ENCODE measurements at regions not wholly inside any gene's neighbourhood (a gene's known extent, or its start where the extent isn't known, plus 50 kb on each side); places are given as distances from the start of the nearest gene placed in this dataset.

- ATAC-seq: no peak
- H3K9me3 ChIP-seq: no peaks in the 10 kb centered on the region
- H3K36me3 ChIP-seq: no peaks in the 10 kb centered on the region
- no peaks in the 10 kb centered on the region for H3K27me3 ChIP-seq
- no peak overlapping the region for H3K4me3 ChIP-seq
- intact Hi-C loops (cut with DNase I; ENCODE audit: low total_unique reads): no loop called here
- no peak for DNase-seq
- no peak overlapping the region for H3K27ac ChIP-seq
- in situ Hi-C loops (cut with MboI; ENCODE audit: low sequenced_read_pairs in 4 of 4): no loop called here
- no peaks in the 10 kb centered on the region for H3K4me1 ChIP-seq
- TF ChIP-seq CTCF (IDR thresholded peaks at IDR 0.05 in 4 of 5, conservative IDR thresholded peaks at IDR 0.05 in 1 of 5) (no peak), POLR2A (IDR thresholded peaks at IDR 0.05) (no peak)
Measured at GRCh38 chr7:38060116-38060515, 117.9 kb upstream of the STARD3NL start.

- Histone ChIP-seq H3K36me3 (no peaks in the 10 kb centered on the region), H3K9me3 (no peaks in the 10 kb centered on the region), H3K4me3 (no peak overlapping the region), H3K27ac (no peak overlapping the region), H3K4me1 (no peaks in the 10 kb centered on the region), H3K27me3 (no peaks in the 10 kb centered on the region)
- ATAC-seq (no peak), DNase-seq (no peak)
- intact Hi-C loops (cut with DNase I; ENCODE audit: low total_unique reads) (no loop called here), in situ Hi-C loops (cut with MboI; ENCODE audit: low sequenced_read_pairs in 4 of 4) (no loop called here)
- TF ChIP-seq POLR2A (IDR thresholded peaks at IDR 0.05) (no peak), CTCF (IDR thresholded peaks at IDR 0.05 in 4 of 5, conservative IDR thresholded peaks at IDR 0.05 in 1 of 5) (no peak)
Measured at GRCh38 chr7:38060637-38061036, 117.4 kb upstream of the STARD3NL start.

GRCh38 chr7:38066391-38066790 is 111.7 kb upstream of the STARD3NL start:
- no peak for TF ChIP-seq CTCF (IDR thresholded peaks at IDR 0.05 in 4 of 5, conservative IDR thresholded peaks at IDR 0.05 in 1 of 5)
- no peak for TF ChIP-seq POLR2A (IDR thresholded peaks at IDR 0.05)
- ATAC-seq: no peak
- intact Hi-C loops (cut with DNase I; ENCODE audit: low total_unique reads): no loop called here

GRCh38 chr7:38068461-38068860 is 109.6 kb upstream of the STARD3NL start:
- peaks cover 0 to 3% of the 10 kb centered on the region in 2 donors for H3K4me1 ChIP-seq
- ATAC-seq (no peak), DNase-seq (no peak)
- no peak overlapping the region for H3K4me3 ChIP-seq
- H3K9me3 ChIP-seq: no peaks in the 10 kb centered on the region
- in situ Hi-C loops (cut with MboI; ENCODE audit: low sequenced_read_pairs in 4 of 4) (no loop called here), intact Hi-C loops (cut with DNase I; ENCODE audit: low total_unique reads) (no loop called here)
- no peak for TF ChIP-seq POLR2A (IDR thresholded peaks at IDR 0.05)
- no peak overlapping the region for H3K27ac ChIP-seq
- no peaks in the 10 kb centered on the region for H3K27me3 ChIP-seq
- H3K36me3 ChIP-seq: no peaks in the 10 kb centered on the region

More at GRCh38 chr7:38066391-38066790, 111.7 kb upstream of the STARD3NL start:
- in situ Hi-C loops (cut with MboI; ENCODE audit: low sequenced_read_pairs in 4 of 4): no loop called here
- no peak overlapping the region for H3K4me3 ChIP-seq
- H3K9me3 ChIP-seq: no peaks in the 10 kb centered on the region
- H3K27me3 ChIP-seq: no peaks in the 10 kb centered on the region
- peaks cover 0 to 3% of the 10 kb centered on the region in 2 donors for H3K4me1 ChIP-seq
- H3K36me3 ChIP-seq: no peaks in the 10 kb centered on the region
- no peak for DNase-seq
- H3K27ac ChIP-seq: no peak overlapping the region

GRCh38 chr7:38069052-38069451 is 109.0 kb upstream of the STARD3NL start:
- H3K9me3 ChIP-seq: no peaks in the 10 kb centered on the region
- H3K4me3 ChIP-seq: no peak overlapping the region
- no peak for TF ChIP-seq POLR2A (IDR thresholded peaks at IDR 0.05)
- TF ChIP-seq CTCF (IDR thresholded peaks at IDR 0.05 in 4 of 5, conservative IDR thresholded peaks at IDR 0.05 in 1 of 5): no peak
- DNase-seq (no peak), ATAC-seq (no peak)
- in situ Hi-C loops (cut with MboI; ENCODE audit: low sequenced_read_pairs in 4 of 4): no loop called here
- intact Hi-C loops (cut with DNase I; ENCODE audit: low total_unique reads): no loop called here
- H3K4me1 ChIP-seq: peaks cover 0 to 3% of the 10 kb centered on the region in 2 donors
- no peak overlapping the region for H3K27ac ChIP-seq
- H3K27me3 ChIP-seq: no peaks in the 10 kb centered on the region
- H3K36me3 ChIP-seq: no peaks in the 10 kb centered on the region
